Stimulated activated CD4-positive, alpha-beta T cell treated with anti-CD3 and anti-CD28 coated beads, Interleukin-1b, Interleukin-23, amount 100 ng/mL, for 4 hours (primary cell): ENCODE measurements at regions not wholly inside any gene's neighbourhood (a gene's known extent, or its start where the extent isn't known, plus 50 kb on each side); places are given as distances from the start of the nearest gene placed in this dataset.
"Not testable (repeated sequence)": the region's sequence is repeated elsewhere in the genome, so short reads cannot be mapped to it uniquely, and the experiment has no call there.

Experiments used
- DNase-seq, 2 donors: peaks; one replicate each; pipeline ENCODE4 v3.0.0-alpha.2; 2020; ENCODE audit warnings: low read depth in 2 of 2

GRCh38 chr2:215746226-215746886, 267.0 kb downstream of the MREG start:
- no peak for DNase-seq

DNA sequence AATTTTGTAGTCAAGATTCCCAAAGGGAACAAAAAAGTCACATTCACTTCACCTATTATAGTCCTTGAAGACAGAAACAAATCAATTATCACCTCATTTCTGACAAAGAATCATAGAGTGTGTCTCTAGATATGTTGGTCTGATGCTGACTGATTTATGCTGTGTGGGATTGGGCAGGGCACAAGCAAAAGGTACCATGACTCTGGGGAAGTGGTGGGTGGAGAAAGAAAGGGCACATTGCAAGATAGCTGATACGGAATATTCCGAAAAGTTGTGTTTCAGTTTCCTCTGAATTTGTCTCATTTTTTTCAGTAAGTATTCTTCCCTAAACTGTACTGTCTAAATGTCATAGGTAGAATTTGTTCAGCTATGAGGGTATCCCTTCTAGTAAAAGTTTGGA, 268.0 kb downstream of the MREG start:
- DNase-seq, result no peak

GRCh38 chr2:215744514-215744913, 268.8 kb downstream of the MREG start:
- no peak for DNase-seq

DNA sequence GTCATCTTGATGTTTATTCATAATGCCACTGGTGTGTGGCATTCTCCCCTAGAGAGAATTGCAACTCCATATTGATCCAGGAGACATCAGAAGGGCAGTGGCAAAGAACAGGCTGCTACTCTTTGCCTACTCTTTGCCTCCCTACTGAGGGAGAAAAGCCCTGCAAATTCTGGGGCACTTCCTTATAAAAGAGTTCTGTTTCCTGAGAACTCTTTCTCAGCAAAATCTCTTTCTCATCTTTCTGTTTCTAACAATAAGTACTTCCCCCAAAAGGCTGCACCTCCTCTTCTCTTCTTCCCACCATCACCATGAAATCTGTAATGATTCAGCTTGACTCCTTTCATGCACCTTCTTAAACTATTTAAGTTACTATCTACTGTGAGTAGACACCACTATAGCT, 270.3 kb downstream of the MREG start:
- DNase-seq, result no peak

GRCh38 chr2:215742021-215742420, 271.3 kb downstream of the MREG start:
- no peak for DNase-seq

GRCh38 chr2:215740071-215740470, 273.3 kb downstream of the MREG start:
- DNase-seq, result no peak

DNA sequence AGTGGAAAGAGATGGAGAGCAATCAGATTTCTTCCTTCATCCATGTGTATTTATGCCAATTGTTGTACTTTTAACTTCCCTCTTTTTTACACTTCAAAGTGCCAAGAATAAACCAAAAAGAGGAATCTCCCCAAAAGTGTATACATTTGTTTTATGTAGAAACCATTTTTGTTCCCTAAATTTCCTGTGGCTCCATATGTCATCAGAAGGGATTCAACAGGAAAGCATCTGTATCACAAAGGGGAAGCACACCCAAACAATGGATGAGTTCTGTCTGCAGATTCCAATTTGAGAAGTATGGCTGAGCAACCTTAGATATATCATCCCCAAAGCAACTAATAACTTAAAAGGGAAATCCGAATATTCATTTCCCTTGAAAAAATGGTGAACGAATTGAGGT, 275.0 kb downstream of the MREG start:
- DNase-seq, result no peak

GRCh38 chr2:215737477-215737876, 275.9 kb downstream of the MREG start:
- no peak for DNase-seq

- DNase-seq, result no peak
Measured at GRCh38 chr2:215736653-215737290, 276.6 kb downstream of the MREG start.

DNA sequence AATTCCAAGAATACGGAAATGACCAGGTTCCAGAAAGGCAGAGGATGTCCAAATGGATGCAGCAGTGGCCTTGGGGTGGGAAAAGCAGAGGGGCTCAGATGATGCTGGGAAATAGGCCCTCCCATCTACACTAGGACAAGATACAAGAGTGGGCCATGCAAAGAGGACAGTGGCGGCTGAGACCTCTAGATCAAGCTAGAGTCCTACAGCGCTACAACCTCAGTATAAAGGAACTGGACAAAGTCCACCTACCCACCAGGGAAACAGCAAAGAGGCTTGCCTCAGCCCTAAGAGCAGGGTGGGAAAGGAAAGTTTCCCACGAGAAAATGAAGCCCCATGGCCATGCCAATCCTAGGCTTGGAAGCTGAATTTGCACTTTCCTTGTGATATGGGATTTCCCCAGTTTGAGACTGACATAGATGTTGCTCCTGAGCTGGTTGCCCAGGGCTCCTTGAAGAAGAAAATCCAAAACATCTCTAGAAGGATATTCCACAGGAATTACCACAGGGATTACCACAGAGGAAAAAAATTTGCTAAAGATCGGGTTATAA, 282.2 kb downstream of the MREG start:
- DNase-seq, result no peak

DNA sequence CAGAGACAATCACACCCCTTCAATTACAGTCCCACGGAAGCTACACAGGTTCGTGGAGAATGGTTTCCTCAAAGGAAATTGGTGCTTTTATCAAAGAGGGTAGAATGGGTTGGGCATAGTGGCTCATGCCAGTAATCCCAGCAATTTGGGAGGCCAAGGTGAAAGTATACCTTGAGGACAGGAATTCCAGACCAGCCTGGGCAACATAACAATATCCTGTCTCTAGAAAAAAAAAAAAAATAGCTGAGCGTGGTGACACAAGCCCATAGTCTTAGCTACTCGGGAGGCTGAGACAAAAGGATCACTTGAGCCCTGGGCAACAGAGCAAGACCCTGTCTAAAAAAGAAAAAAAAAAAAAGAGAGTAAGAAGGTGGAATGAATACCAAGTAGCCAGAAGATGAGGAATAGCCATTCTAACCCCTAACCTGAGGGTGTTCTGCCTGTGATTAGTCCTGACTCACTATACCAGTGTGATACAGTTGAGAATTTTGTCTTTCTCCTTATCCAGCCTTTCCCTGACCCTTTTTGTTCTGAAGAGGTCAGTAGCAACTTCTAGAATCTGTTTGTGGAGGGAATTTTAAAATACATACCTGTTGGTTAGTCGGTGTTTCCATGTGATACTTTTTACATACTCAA, 283.2 kb downstream of the MREG start:
- no peak for DNase-seq

GRCh38 chr2:215728504-215729065, 284.8 kb downstream of the MREG start:
- DNase-seq, result no peak

- DNase-seq, result no peak
Measured at GRCh38 chr2:215727507-215728503, 285.5 kb downstream of the MREG start.

- no peak for DNase-seq
Measured at GRCh38 chr2:215726070-215726469, 287.3 kb downstream of the MREG start.

- DNase-seq, result no peak
Measured at GRCh38 chr2:215724146-215724545, 288.3 kb upstream of the FN1 start.

GRCh38 chr2:215723631-215724011, 287.8 kb upstream of the FN1 start:
- DNase-seq, result no peak

GRCh38 chr2:215722986-215723630, 287.2 kb upstream of the FN1 start:
- no peak for DNase-seq

- DNase-seq, result no peak
Measured at GRCh38 chr2:215722125-215722524, 286.3 kb upstream of the FN1 start.

- not testable (repeated sequence) for DNase-seq
Measured at GRCh38 chr2:215721515-215721914, 285.6 kb upstream of the FN1 start.

GRCh38 chr2:215718890-215719289, 283.0 kb upstream of the FN1 start:
- no peak for DNase-seq

- DNase-seq, result no peak
Measured at GRCh38 chr2:215718436-215718835, 282.6 kb upstream of the FN1 start.
